Choroid plexus epithelial cell (primary cell): ENCODE measurements at regions not wholly inside any gene's neighbourhood (a gene's known extent, or its start where the extent isn't known, plus 50 kb on each side); places are given as distances from the start of the nearest gene placed in this dataset.

Experiments used
- DNase-seq: peaks from one replicate; pipeline ENCODE4 v3.0.0-alpha.2; 2010; ENCODE audit warnings: low read depth
- H3K4me3 ChIP-seq: 2 replicates; pipeline ENCODE4 v1.5.1; 2011; ENCODE audit warnings: low read depth, mild to moderate bottlenecking, control low read depth, low read length, moderate library complexity
- CTCF ChIP-seq: conservative IDR thresholded peaks from 2 replicates; pipeline ENCODE4 v1.5.1; 2011; ENCODE audit warnings: low read depth, mild to moderate bottlenecking, control low read depth, inconsistent platforms, low read length, moderate library complexity

GRCh38 chr20:17107127-17107526, 119.7 kb upstream of the PCSK2 start:
- DNase-seq, result no peak
- no peak overlapping the region for H3K4me3 ChIP-seq
- TF ChIP-seq CTCF, result no peak

GRCh38 chr20:17108896-17109295, 117.9 kb upstream of the PCSK2 start:
- no peak overlapping the region for H3K4me3 ChIP-seq
- no peak for DNase-seq
- TF ChIP-seq CTCF, result no peak

GRCh38 chr20:17109307-17109706, 117.5 kb upstream of the PCSK2 start:
- DNase-seq, result no peak
- TF ChIP-seq CTCF, result no peak
- H3K4me3 ChIP-seq, result no peak overlapping the region

GRCh38 chr20:17128206-17128605, 98.6 kb upstream of the PCSK2 start:
- no peak for TF ChIP-seq CTCF
- no peak for DNase-seq
- H3K4me3 ChIP-seq, result no peak overlapping the region

GRCh38 chr20:17129089-17129488, 97.8 kb upstream of the PCSK2 start:
- no peak for TF ChIP-seq CTCF
- DNase-seq, result no peak

GRCh38 chr20:17137692-17138091, 89.1 kb upstream of the PCSK2 start:
- H3K4me3 ChIP-seq, result no peak overlapping the region
- DNase-seq, result no peak
- TF ChIP-seq CTCF, result no peak

More at GRCh38 chr20:17129089-17129488, 97.8 kb upstream of the PCSK2 start:
- no peak overlapping the region for H3K4me3 ChIP-seq

GRCh38 chr20:17138237-17138636, 88.6 kb upstream of the PCSK2 start:
- H3K4me3 ChIP-seq, result no peak overlapping the region
- DNase-seq, result no peak
- no peak for TF ChIP-seq CTCF
